Panc1 (cell line): ENCODE measurements at regions not wholly inside any gene's neighbourhood (a gene's known extent, or its start where the extent isn't known, plus 50 kb on each side); places are given as distances from the start of the nearest gene placed in this dataset.

Source experiments
- ATAC-seq: fragments of 200-7000 bp; cut with Tn5 transposase; 2 replicates; pipeline ENCODE4 v1.9.1; 2020; ENCODE audit warnings: mild to moderate bottlenecking, moderate library complexity
- BruUV-seq: library from RNA; stranded (reverse); fragments of 400-500 nt; replicated peaks from 2 replicates; lab custom pipeline; 2021; lab: Mats Ljungman, UMichigan
- CTCF ChIA-PET: fragments of 300-600 bp; sonication (Branson Sonifier 250); formaldehyde crosslinking; loops from one replicate; lab custom pipeline; 2022; ENCODE audit warnings: antibody characterized with exemption; lab: Charles Lee
- POLR2A ChIA-PET: fragments of 300-600 bp; sonication (Branson Sonifier 250); formaldehyde crosslinking; loops from one replicate; lab custom pipeline; 2022; ENCODE audit warnings: antibody characterized with exemption; lab: Charles Lee
- DNase-seq: peaks from one replicate; pipeline ENCODE4 v3.0.0-alpha.2; 2010; ENCODE audit warnings: low read depth, low spot score
- H3K27ac ChIP-seq: 2 replicates; pipeline ENCODE4 v1.5.1; 2011; ENCODE audit warnings: mild to moderate bottlenecking, low read length, inconsistent platforms
- H3K27me3 ChIP-seq: fragments of 200-500 bp; sonication (Bioruptor generic); 2 replicates; pipeline ENCODE4 v1.6.0; 2014; ENCODE audit warnings: low read length, inconsistent platforms; ENCODE audit not compliant: control insufficient read depth, insufficient read depth
- H3K36me3 ChIP-seq: fragments of 200-500 bp; sonication (Bioruptor generic); 2 replicates; pipeline ENCODE4 v1.5.1; 2014; ENCODE audit warnings: inconsistent platforms, mild to moderate bottlenecking, low read length, moderate library complexity; ENCODE audit not compliant: control insufficient read depth, insufficient read depth
- H3K4me1 ChIP-seq: 2 replicates; pipeline ENCODE4 v1.5.1; 2011; ENCODE audit warnings: inconsistent platforms, mild to moderate bottlenecking, low read length, moderate library complexity; ENCODE audit not compliant: control insufficient read depth, insufficient read depth
- H3K4me3 ChIP-seq, 2 experiments: 2 replicates each; pipeline ENCODE4 v1.5.1; 2011 to 2012; ENCODE audit warnings: low read depth in 2 of 2, low read length in 2 of 2, mild to moderate bottlenecking in 2 of 2, inconsistent platforms in 1 of 2, moderate library complexity in 1 of 2
- H3K9me3 ChIP-seq: fragments of 200-500 bp; sonication (Bioruptor generic); 2 replicates; pipeline ENCODE4 v1.5.1; 2014; ENCODE audit warnings: low read depth, mild to moderate bottlenecking, inconsistent platforms, low read length, moderate library complexity; ENCODE audit not compliant: control insufficient read depth, insufficient read depth
- POLR2AphosphoS5 ChIP-seq: IDR thresholded peaks from 2 replicates; pipeline ENCODE4 v1.6.1; 2012; ENCODE audit warnings: mild to moderate bottlenecking, low read depth, low read length, moderate library complexity
- REST ChIP-seq, 2 experiments: IDR thresholded peaks; 2 replicates each; pipeline ENCODE4 v1.6.1; 2011 to 2012; ENCODE audit warnings: low read depth in 2 of 2, control low read depth in 1 of 2, low read length in 1 of 2, mild to moderate bottlenecking in 1 of 2, moderate library complexity in 1 of 2; ENCODE audit not compliant: insufficient read depth in 1 of 2
- SIN3A ChIP-seq: IDR thresholded peaks from 2 replicates; pipeline ENCODE4 v1.6.1; 2012; ENCODE audit warnings: low read depth, mild to moderate bottlenecking, low read length, moderate library complexity, borderline replicate concordance; ENCODE audit not compliant: insufficient read depth
- TCF7L2 ChIP-seq: IDR thresholded peaks from 2 replicates; pipeline ENCODE4 v1.6.1; 2011; ENCODE audit warnings: mild to moderate bottlenecking, low read depth, low read length, inconsistent platforms
- in situ Hi-C: cut with HindIII; loops from 2 replicates; pipeline ENCODE4 v1.10.0; 2016; ENCODE audit warnings: low sequenced_read_pairs, low pct_unique_long_range_greater_than_20kb
- intact Hi-C: fragments of 100-400 bp; cut with micrococcal nuclease; formaldehyde crosslinking; loops from one replicate; pipeline ENCODE4 v1.10.0; 2022; ENCODE audit not compliant: unreplicated experiment
- TF ChIP-seq, protein P1 (sequence below): fragments of 450-650 bp; IDR thresholded peaks from 2 replicates; pipeline ENCODE4 v1.5.1; 2017; ENCODE audit warnings: mild to moderate bottlenecking

DNA sequence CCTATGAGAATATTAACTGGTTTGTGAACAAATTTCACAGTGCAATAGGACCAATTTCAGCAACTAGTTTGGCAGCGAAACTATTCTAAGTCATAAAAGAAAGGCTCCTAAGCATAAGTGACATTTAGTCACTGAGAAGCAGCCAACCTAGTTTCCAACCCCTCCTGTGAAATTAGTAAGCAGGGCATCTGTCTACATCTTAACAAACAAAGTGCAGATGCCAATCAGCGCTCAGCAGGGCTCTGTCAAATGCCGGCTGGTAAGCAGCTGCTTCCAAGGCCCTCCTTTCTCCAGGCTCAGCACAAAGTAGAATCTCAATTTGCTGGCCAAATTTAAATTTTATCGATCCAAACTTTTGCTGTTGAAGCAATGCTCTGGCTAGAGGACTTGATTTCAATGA lies 124.7 kb downstream of the ICOS start:
- intact Hi-C loops (no loop called here), in situ Hi-C loops (no loop called here)
- H3K4me1 ChIP-seq, result no peaks in the 10 kb centered on the region
- H3K36me3 ChIP-seq, result no peaks in the 10 kb centered on the region
- no TSS peak for BruUV-seq
- DNase-seq (no peak), ATAC-seq (no peak)
- no peak overlapping the region for H3K27ac ChIP-seq
- no peaks in the 10 kb centered on the region for H3K9me3 ChIP-seq
- TF ChIP-seq, protein P1, sequence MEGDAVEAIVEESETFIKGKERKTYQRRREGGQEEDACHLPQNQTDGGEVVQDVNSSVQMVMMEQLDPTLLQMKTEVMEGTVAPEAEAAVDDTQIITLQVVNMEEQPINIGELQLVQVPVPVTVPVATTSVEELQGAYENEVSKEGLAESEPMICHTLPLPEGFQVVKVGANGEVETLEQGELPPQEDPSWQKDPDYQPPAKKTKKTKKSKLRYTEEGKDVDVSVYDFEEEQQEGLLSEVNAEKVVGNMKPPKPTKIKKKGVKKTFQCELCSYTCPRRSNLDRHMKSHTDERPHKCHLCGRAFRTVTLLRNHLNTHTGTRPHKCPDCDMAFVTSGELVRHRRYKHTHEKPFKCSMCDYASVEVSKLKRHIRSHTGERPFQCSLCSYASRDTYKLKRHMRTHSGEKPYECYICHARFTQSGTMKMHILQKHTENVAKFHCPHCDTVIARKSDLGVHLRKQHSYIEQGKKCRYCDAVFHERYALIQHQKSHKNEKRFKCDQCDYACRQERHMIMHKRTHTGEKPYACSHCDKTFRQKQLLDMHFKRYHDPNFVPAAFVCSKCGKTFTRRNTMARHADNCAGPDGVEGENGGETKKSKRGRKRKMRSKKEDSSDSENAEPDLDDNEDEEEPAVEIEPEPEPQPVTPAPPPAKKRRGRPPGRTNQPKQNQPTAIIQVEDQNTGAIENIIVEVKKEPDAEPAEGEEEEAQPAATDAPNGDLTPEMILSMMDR, result no peak
- TF ChIP-seq TCF7L2, result no peak
- no peak for TF ChIP-seq REST (IDR thresholded peaks at IDR 0.05; ENCODE audit: insufficient read depth in 1 of 2, low read depth in 2 of 2, low read length in 1 of 2)
- TF ChIP-seq SIN3A, result no peak
- TF ChIP-seq POLR2AphosphoS5, result no peak
- no peak overlapping the region for H3K4me3 ChIP-seq
- ChIA-PET CTCF (no interaction called here), POLR2A (no interaction called here)
- H3K27me3 ChIP-seq, result no peaks in the 10 kb centered on the region

DNA sequence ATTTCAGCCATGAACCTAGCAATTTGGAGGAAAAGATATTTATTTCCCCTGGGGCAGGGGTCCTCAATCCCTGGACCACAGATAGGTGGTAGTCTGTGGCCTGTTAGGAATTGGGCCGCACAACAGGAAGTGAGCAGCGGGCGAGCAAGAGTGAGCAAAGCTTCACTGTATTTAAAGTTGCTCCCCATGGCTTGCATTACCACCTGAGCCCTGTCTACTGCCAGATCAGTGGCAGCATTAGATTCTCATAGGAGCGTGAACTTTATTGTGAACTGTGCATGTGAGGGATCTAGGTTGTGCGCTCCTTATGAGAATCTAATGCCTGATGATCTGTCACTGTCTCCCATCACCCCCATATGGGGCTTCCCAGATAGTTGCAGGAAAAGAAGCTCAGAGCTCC lies 127.6 kb downstream of the ICOS start:
- DNase-seq (no peak), ATAC-seq (no peak)
- H3K4me1 ChIP-seq, result no peaks in the 10 kb centered on the region
- ChIA-PET CTCF (no interaction called here), POLR2A (no interaction called here)
- H3K36me3 ChIP-seq, result no peaks in the 10 kb centered on the region
- TF ChIP-seq REST (IDR thresholded peaks at IDR 0.05; ENCODE audit: insufficient read depth in 1 of 2, low read depth in 2 of 2, low read length in 1 of 2) (no peak), POLR2AphosphoS5 (no peak), SIN3A (no peak), TCF7L2 (no peak)
- TF ChIP-seq, protein P1, result no peak
- H3K9me3 ChIP-seq, result no peaks in the 10 kb centered on the region
- BruUV-seq, result no TSS peak
- intact Hi-C loops (no loop called here), in situ Hi-C loops (no loop called here)
- H3K4me3 ChIP-seq, result no peak overlapping the region
- H3K27me3 ChIP-seq, result no peaks in the 10 kb centered on the region
- no peak overlapping the region for H3K27ac ChIP-seq
